K562 (cell line): ENCODE measurements at regions not wholly inside any gene's neighbourhood (a gene's known extent, or its start where the extent isn't known, plus 50 kb on each side); places are given as distances from the start of the nearest gene placed in this dataset.

ENCODE experiments used
- ATAC-seq: fragments of 200-7000 bp; cut with Tn5 transposase; 3 replicates; pipeline ENCODE4 v1.9.1; 2020; ENCODE audit warnings: moderate library complexity
- BruUV-seq: library from RNA; stranded (reverse); fragments of 400-500 nt; replicated peaks from 2 replicates; lab custom pipeline; 2021; lab: Mats Ljungman, UMichigan
- CTCF ChIA-PET: fragments of 300-600 bp; formaldehyde crosslinking; extraction: SDS; loops from one replicate; lab custom pipeline; 2021; ENCODE audit warnings: low intra/inter-chr PET ratio; lab: Yijun Ruan, JAX
- POLR2A ChIA-PET: fragments of 300-600, 350-650 bp; sonication (Branson Sonifier 250); formaldehyde crosslinking; extraction: SDS; loops from one replicate; lab custom pipeline; 2021; ENCODE audit warnings: antibody characterized with exemption, inconsistent platforms; lab: Yijun Ruan, JAX
- DNase-seq, 4 experiments: peaks; one replicate each; pipeline versions ENCODE4 v3.0.0 to v3.0.0-alpha.2; 2011 to 2018; ENCODE audit warnings: low spot score in 3 of 4, mixed read lengths in 3 of 4; ENCODE audit errors: extremely low read depth in 1 of 4
- FAIRE-seq: peaks from 2 replicates; lab custom pipeline; 2011; peaks lifted over from hg19 to GRCh38; lab: Jason Lieb, UNC
- H2AFZ ChIP-seq: 2 replicates; pipeline ENCODE4 v1.6.0; 2011; ENCODE audit warnings: low read depth, low read length, control low read depth, inconsistent platforms
- H3K27ac ChIP-seq: fragments of 200-600 bp; 3 replicates; pipeline ENCODE4 v1.8.0; 2011; ENCODE audit warnings: low read depth, mild to moderate bottlenecking, control low read depth, inconsistent platforms, low read length, moderate library complexity, mixed read lengths; ENCODE audit errors: extremely low read depth
- H3K27me3 ChIP-seq, 2 experiments: fragments of 300-600 bp in 1 of 2; 2 replicates in 1 of 2; 3 replicates in 1 of 2; pipeline versions ENCODE4 v1.6.0 to v1.8.0; 2011; ENCODE audit warnings: inconsistent platforms in 2 of 2, low read length in 2 of 2, mild to moderate bottlenecking in 1 of 2, mixed read lengths in 1 of 2, moderate library complexity in 1 of 2; ENCODE audit not compliant: control insufficient read depth in 2 of 2, insufficient read depth in 2 of 2
- H3K36me3 ChIP-seq: fragments of 300-600 bp; 3 replicates; pipeline ENCODE4 v1.8.0; 2011; ENCODE audit warnings: mild to moderate bottlenecking, low read length, inconsistent platforms; ENCODE audit not compliant: control insufficient read depth, insufficient read depth
- H3K4me1 ChIP-seq, 2 experiments: fragments of 200-600 bp in 1 of 2; replicated peaks in 1 of 2; 2 replicates in 1 of 2; 3 replicates in 1 of 2; pipeline versions ENCODE4 v1.5.1 to v1.8.0; 2011; ENCODE audit warnings: inconsistent platforms in 2 of 2, low read length in 2 of 2, mild to moderate bottlenecking in 1 of 2, mixed read lengths in 1 of 2, moderate library complexity in 1 of 2; ENCODE audit not compliant: control insufficient read depth in 2 of 2, insufficient read depth in 2 of 2
- H3K4me2 ChIP-seq: 2 replicates; pipeline ENCODE4 v1.6.1; 2011; ENCODE audit warnings: low read length, control low read depth, inconsistent platforms, mixed read lengths; ENCODE audit not compliant: insufficient read depth
- H3K4me3 ChIP-seq: fragments of 200-600 bp; sonication (generic), shearing (Covaris generic); 2 replicates; pipeline ENCODE4 v1.5.1; 2016; ENCODE audit warnings: control low read depth, inconsistent platforms
- H3K79me2 ChIP-seq: fragments of 200-600 bp; 3 replicates; pipeline ENCODE4 v1.8.0; 2011; ENCODE audit warnings: low read length, inconsistent platforms; ENCODE audit not compliant: control insufficient read depth, insufficient read depth
- H3K9ac ChIP-seq, 2 experiments: 2 replicates each; pipeline versions ENCODE4 v1.6.0 to v1.6.1; 2011; ENCODE audit warnings: low read depth in 2 of 2, low read length in 2 of 2, control low read depth in 1 of 2, inconsistent platforms in 1 of 2, mild to moderate bottlenecking in 1 of 2, mixed read lengths in 1 of 2; ENCODE audit not compliant: insufficient read depth in 1 of 2
- H3K9me1 ChIP-seq: one replicate; pipeline ENCODE4 v1.6.0; 2011; ENCODE audit warnings: inconsistent platforms, mild to moderate bottlenecking, low read length, moderate library complexity; ENCODE audit not compliant: control insufficient read depth, insufficient read depth
- H3K9me3 ChIP-seq: replicated peaks from 2 replicates; pipeline ENCODE4 v1.5.1; 2011; ENCODE audit warnings: low read depth, low read length, inconsistent platforms; ENCODE audit not compliant: control insufficient read depth, insufficient read depth
- H4K20me1 ChIP-seq: replicated peaks from 2 replicates; pipeline ENCODE4 v1.6.1; 2011; ENCODE audit warnings: low read length, inconsistent platforms, mixed read lengths; ENCODE audit not compliant: control insufficient read depth, insufficient read depth
- DPF2 ChIP-seq: fragments of 450-650 bp; IDR thresholded peaks from 2 replicates; pipeline ENCODE4 v1.6.1; 2016
- EGR1 ChIP-seq: fragments of 450-650 bp; conservative IDR thresholded peaks from 2 replicates; pipeline ENCODE4 v1.6.1; 2017; ENCODE audit warnings: mild to moderate bottlenecking
- HMG20B ChIP-seq: fragments of 250-450 bp; sonication (Bioruptor Pico); IDR thresholded peaks from 2 replicates; pipeline ENCODE4 v1.5.0; 2021; ENCODE audit warnings: mild to moderate bottlenecking
- HNRNPH1 ChIP-seq: fragments of 200-400 bp; formaldehyde crosslinking; optimal IDR thresholded peaks from 2 replicates; pipeline ENCODE3; 2017; ENCODE audit warnings: low read depth, mild to moderate bottlenecking, low read length, moderate library complexity
- KLF10 ChIP-seq: fragments of 250-450 bp; sonication (Bioruptor Pico); IDR thresholded peaks from 2 replicates; pipeline ENCODE4 v1.6.1; 2021; ENCODE audit warnings: matching md5 sums
- MEIS2 ChIP-seq: fragments of 450-650 bp; IDR thresholded peaks from 2 replicates; pipeline ENCODE4 v1.6.1; 2014; ENCODE audit warnings: mild to moderate bottlenecking; ENCODE audit not compliant: partially characterized antibody
- NFATC3 ChIP-seq: fragments of 450-650 bp; IDR thresholded peaks from 2 replicates; pipeline ENCODE4 v1.6.1; 2017; ENCODE audit warnings: mild to moderate bottlenecking
- NKRF ChIP-seq: fragments of 450-650 bp; IDR thresholded peaks from 2 replicates; pipeline ENCODE4 v1.6.1; 2016; ENCODE audit warnings: borderline replicate concordance
- SAFB2 ChIP-seq: fragments of 200-400 bp; formaldehyde crosslinking; IDR thresholded peaks from 2 replicates; pipeline ENCODE4 v1.6.1; 2018; ENCODE audit warnings: borderline replicate concordance, low read length, low read depth, moderate library complexity; ENCODE audit not compliant: severe bottlenecking
- SNRNP70 ChIP-seq: fragments of 200-400 bp; formaldehyde crosslinking; optimal IDR thresholded peaks from 2 replicates; pipeline ENCODE3; 2017; ENCODE audit warnings: low read depth, low read length
- TSC22D4 ChIP-seq: fragments of 450-650 bp; IDR thresholded peaks from 2 replicates; pipeline ENCODE4 v1.6.1; 2016; ENCODE audit warnings: missing genetic modification characterization, missing biosample characterization, control low read depth
- USF2 ChIP-seq: sonication (generic); formaldehyde crosslinking; IDR thresholded peaks from 2 replicates; pipeline ENCODE4 v1.5.0; 2020; ENCODE audit warnings: missing genetic modification reagents
- ZNF12 ChIP-seq: sonication (generic); formaldehyde crosslinking; IDR thresholded peaks from 2 replicates; pipeline ENCODE4 v1.4.0; 2020; ENCODE audit warnings: mild to moderate bottlenecking, missing genetic modification reagents
- ZNF778 ChIP-seq: fragments of 450-650 bp; formaldehyde crosslinking; IDR thresholded peaks from 2 replicates; pipeline ENCODE4 v1.4.0; 2020; ENCODE audit warnings: mild to moderate bottlenecking, moderate library complexity
- ZNF780A ChIP-seq: fragments of 250-450 bp; sonication (Bioruptor Pico); IDR thresholded peaks from 2 replicates; pipeline ENCODE4 v1.5.0; 2021; ENCODE audit warnings: mild to moderate bottlenecking
- WGBS: fragments of 100-300 bp; shearing (Covaris generic); methylation state at CpG from one replicate; pipeline ENCODE4 v1.1.6; 2016; ENCODE audit warnings: low coverage, mixed read lengths; ENCODE audit not compliant: insufficient coverage; ENCODE audit errors: missing lambda C conversion rate; 5-methylcytosine and 5-hydroxymethylcytosine counted together
- in situ Hi-C: fragments of 300-500 bp; cut with MboI; formaldehyde crosslinking; loops from 4 replicates; pipeline ENCODE4 v1.15.0; 2018; ENCODE audit warnings: inconsistent platforms, mixed read lengths
- intact Hi-C: fragments of 100-400 bp; cut with micrococcal nuclease; formaldehyde crosslinking; loops from 2 replicates; pipeline ENCODE4 v1.14.2; 2022

- Histone ChIP-seq H3K9me3 (peaks cover 5% of the 10 kb centered on the region; the same call in 1 of the 2 replicates), H3K27me3 (no peaks in the 10 kb centered on the region), H2AFZ (peak overlapping the region; percentile 66)
- CTCF ChIA-PET, result no interaction called here
- 3% methylated on average over 5 of the region's 5 CpGs for WGBS
- TF ChIP-seq USF2 (CRISPR knock-in tag), result no peak
- TF ChIP-seq ZNF12, result no peak
- TF ChIP-seq NKRF, result no peak
- TF ChIP-seq HMG20B (CRISPR knock-in tag), result no peak
- no peak for TF ChIP-seq ZNF780A
- peak; percentile 30; the same call in 1 of the 2 replicates for TF ChIP-seq DPF2
- no peak for TF ChIP-seq NFATC3
- TF ChIP-seq SNRNP70, result no peak
- TF ChIP-seq SAFB2, result no peak
- TF ChIP-seq EGR1, result 0 out of 2 replicates have a peak, but pooled peaks have one; percentile 12
- no peak for TF ChIP-seq TSC22D4 (tag)
- TF ChIP-seq ZNF778, result no peak
- no peak for TF ChIP-seq HNRNPH1
- TF ChIP-seq MEIS2, result no peak
- no peak for TF ChIP-seq KLF10
- TF ChIP-seq, all 486 proteins: peak for 2
- Histone ChIP-seq H3K9ac (no peak overlapping the region), H4K20me1 (no peaks in the 10 kb centered on the region), H3K36me3 (no peaks in the 10 kb centered on the region), H3K79me2 (no peaks in the 10 kb centered on the region), H3K27ac (no peak overlapping the region), H3K4me1 (peaks cover 5% of the 10 kb centered on the region in 2 experiments; a peak in 3 of 5 replicates), H3K4me2 (no peak overlapping the region; the same call in 1 of the 2 replicates), H3K9me1 (no peaks in the 10 kb centered on the region), H3K4me3 (no peak overlapping the region)
- ATAC-seq (peak; percentile 78), FAIRE-seq (peak; percentile 69), DNase-seq (peak in 1 of 4 experiments; percentile 63)
- intact Hi-C loops (no loop called here), in situ Hi-C loops (no loop called here)
- POLR2A ChIA-PET, result interaction anchor here (0.6 to 1.2 kb wide), 3 partner anchors 11 to 251 kb away, joined by 3 read pairs; no protein-coding TSS in a partner anchor
- no TSS peak for BruUV-seq
These were observed 90.7 kb downstream of the SAMD9 start for GRCh38 chr7:93027044-93027443.
